H9 (cell line): ENCODE measurements at regions not wholly inside any gene's neighbourhood (a gene's known extent, or its start where the extent isn't known, plus 50 kb on each side); places are given as distances from the start of the nearest gene placed in this dataset.

ENCODE experiments used
- DNase-seq: peaks from one replicate; pipeline ENCODE4 v3.0.0-alpha.2; 2017
- H2AFZ ChIP-seq: one replicate; pipeline ENCODE4 v1.6.1; 2013; ENCODE audit warnings: mild to moderate bottlenecking, low read length, control low read depth, moderate library complexity
- H2AK5ac ChIP-seq: 2 replicates; pipeline ENCODE4 v1.6.1; 2013; ENCODE audit warnings: low read length, control low read depth, mixed read lengths; ENCODE audit not compliant: insufficient read length
- H2BK120ac ChIP-seq: one replicate; pipeline ENCODE4 v1.6.1; 2013; ENCODE audit warnings: low read depth, mild to moderate bottlenecking, low read length, control low read depth, inconsistent platforms; ENCODE audit not compliant: poor library complexity, severe bottlenecking
- H2BK12ac ChIP-seq: 2 replicates; pipeline ENCODE4 v1.6.1; 2013; ENCODE audit warnings: low read length, control low read depth, mixed read lengths, low read depth; ENCODE audit not compliant: insufficient read length
- H2BK15ac ChIP-seq: 2 replicates; pipeline ENCODE4 v1.6.1; 2013; ENCODE audit warnings: low read depth, low read length, control low read depth
- H2BK20ac ChIP-seq: one replicate; pipeline ENCODE4 v1.6.1; 2013; ENCODE audit warnings: low read depth, mild to moderate bottlenecking, low read length, control low read depth, inconsistent platforms; ENCODE audit not compliant: poor library complexity, severe bottlenecking
- H2BK5ac ChIP-seq: 2 replicates; pipeline ENCODE4 v1.6.1; 2013; ENCODE audit warnings: low read length, control low read depth, mixed read lengths; ENCODE audit not compliant: insufficient read length
- H3K14ac ChIP-seq: 2 replicates; pipeline ENCODE4 v1.6.1; 2013; ENCODE audit warnings: low read length, control low read depth; ENCODE audit not compliant: insufficient read depth
- H3K18ac ChIP-seq: 2 replicates; pipeline ENCODE4 v1.6.1; 2013; ENCODE audit warnings: low read depth, mild to moderate bottlenecking, mixed read lengths, low read length, control low read depth; ENCODE audit not compliant: insufficient read length
- H3K23ac ChIP-seq: 2 replicates; pipeline ENCODE4 v1.6.1; 2013; ENCODE audit warnings: low read length, control low read depth, mixed read lengths, low read depth; ENCODE audit not compliant: insufficient read length
- H3K23me2 ChIP-seq: 2 replicates; pipeline ENCODE4 v1.6.1; 2013; ENCODE audit warnings: low read depth, mild to moderate bottlenecking, mixed read lengths, low read length, control low read depth; ENCODE audit not compliant: insufficient read length, poor library complexity, severe bottlenecking
- H3K27ac ChIP-seq: 2 replicates; pipeline ENCODE4 v1.5.1; 2013; ENCODE audit warnings: low read length, control low read depth, mixed read lengths, low read depth; ENCODE audit not compliant: insufficient read length
- H3K27me3 ChIP-seq: 2 replicates; pipeline ENCODE4 v1.6.1; 2013; ENCODE audit warnings: low read length, control low read depth, inconsistent platforms; ENCODE audit not compliant: insufficient read depth
- H3K4ac ChIP-seq: 2 replicates; pipeline ENCODE4 v1.6.1; 2013; ENCODE audit warnings: low read depth, mild to moderate bottlenecking, control low read depth, inconsistent platforms, low read length, moderate library complexity
- H3K4me1 ChIP-seq: 2 replicates; pipeline ENCODE4 v1.6.1; 2013; ENCODE audit warnings: low read length, control low read depth, inconsistent platforms; ENCODE audit not compliant: insufficient read depth
- H3K4me2 ChIP-seq: 2 replicates; pipeline ENCODE4 v1.6.1; 2013; ENCODE audit warnings: low read length, control low read depth, mixed read lengths; ENCODE audit not compliant: insufficient read length, insufficient read depth
- H3K56ac ChIP-seq: 2 replicates; pipeline ENCODE4 v1.6.1; 2013; ENCODE audit warnings: low read depth, mild to moderate bottlenecking, mixed read lengths, low read length, control low read depth; ENCODE audit not compliant: insufficient read length
- H3K79me1 ChIP-seq: 2 replicates; pipeline ENCODE4 v1.6.1; 2013; ENCODE audit warnings: low read depth, mild to moderate bottlenecking, moderate library complexity, low read length, control low read depth, inconsistent platforms; ENCODE audit not compliant: insufficient read depth, poor library complexity, severe bottlenecking
- H3K79me2 ChIP-seq: 2 replicates; pipeline ENCODE4 v1.6.1; 2013; ENCODE audit warnings: low read length, control low read depth, inconsistent platforms; ENCODE audit not compliant: insufficient read depth
- H3K9ac ChIP-seq: 2 replicates; pipeline ENCODE4 v1.6.1; 2013; ENCODE audit warnings: low read length, control low read depth, mixed read lengths; ENCODE audit not compliant: insufficient read length; ENCODE audit errors: extremely low read depth
- H3K9me3 ChIP-seq: one replicate; pipeline ENCODE4 v1.6.1; 2013; ENCODE audit warnings: low read depth, low read length, inconsistent platforms; ENCODE audit not compliant: control insufficient read depth
- H3T11ph ChIP-seq: one replicate; pipeline ENCODE4 v1.6.1; 2013; ENCODE audit warnings: mild to moderate bottlenecking, low read length, control low read depth, inconsistent platforms
- H4K20me1 ChIP-seq: one replicate; pipeline ENCODE4 v1.6.1; 2013; ENCODE audit not compliant: control insufficient read depth, insufficient read length, insufficient read depth
- H4K5ac ChIP-seq: 2 replicates; pipeline ENCODE4 v1.6.1; 2013; ENCODE audit warnings: low read depth, mild to moderate bottlenecking, mixed read lengths, low read length, control low read depth; ENCODE audit not compliant: insufficient read length
- H4K8ac ChIP-seq: replicated peaks from 2 replicates; pipeline ENCODE4 v1.6.1; 2013; ENCODE audit warnings: low read length, control low read depth, mixed read lengths, low read depth; ENCODE audit not compliant: insufficient read length
- H4K91ac ChIP-seq: 2 replicates; pipeline ENCODE4 v1.6.1; 2013; ENCODE audit warnings: low read depth, mild to moderate bottlenecking, moderate library complexity, mixed read lengths, low read length, control low read depth; ENCODE audit not compliant: insufficient read length
- H3K27ac Mint-ChIP-seq, 3 experiments: 2 replicates in 2 of 3; 3 replicates in 1 of 3; pipeline ENCODE4 v1.8.0; 2020 to 2021; ENCODE audit warnings: mixed read lengths in 3 of 3, mild to moderate bottlenecking in 1 of 3, moderate library complexity in 1 of 3
- H3K27me3 Mint-ChIP-seq: 2 replicates; pipeline ENCODE4 v1.8.0; 2021; ENCODE audit warnings: low read depth, mild to moderate bottlenecking, moderate library complexity, mixed read lengths
- H3K36me3 Mint-ChIP-seq, 3 experiments: 2 replicates in 2 of 3; 3 replicates in 1 of 3; pipeline ENCODE4 v1.8.0; 2020 to 2021; ENCODE audit warnings: low read depth in 3 of 3, mixed read lengths in 3 of 3; ENCODE audit not compliant: insufficient read depth in 1 of 3
- H3K4me1 Mint-ChIP-seq, 2 experiments: 2 replicates each; pipeline ENCODE4 v1.8.0; 2020; ENCODE audit warnings: mixed read lengths in 2 of 2
- H3K4me3 Mint-ChIP-seq, 2 experiments: 2 replicates in 1 of 2; 3 replicates in 1 of 2; pipeline ENCODE4 v1.8.0; 2020 to 2021; ENCODE audit warnings: mild to moderate bottlenecking in 2 of 2, mixed read lengths in 2 of 2, moderate library complexity in 1 of 2
- H3K9me3 Mint-ChIP-seq, 2 experiments: 2 replicates in 1 of 2; 3 replicates in 1 of 2; pipeline ENCODE4 v1.8.0; 2020; ENCODE audit warnings: mild to moderate bottlenecking in 2 of 2, mixed read lengths in 2 of 2, moderate library complexity in 1 of 2
- TF ChIP-seq, protein P1 (sequence below): fragments of 200-600 bp; sonication (generic); conservative IDR thresholded peaks from 3 replicates; pipeline ENCODE4 v1.8.0; 2021; ENCODE audit warnings: antibody characterized with exemption, mild to moderate bottlenecking

DNA sequence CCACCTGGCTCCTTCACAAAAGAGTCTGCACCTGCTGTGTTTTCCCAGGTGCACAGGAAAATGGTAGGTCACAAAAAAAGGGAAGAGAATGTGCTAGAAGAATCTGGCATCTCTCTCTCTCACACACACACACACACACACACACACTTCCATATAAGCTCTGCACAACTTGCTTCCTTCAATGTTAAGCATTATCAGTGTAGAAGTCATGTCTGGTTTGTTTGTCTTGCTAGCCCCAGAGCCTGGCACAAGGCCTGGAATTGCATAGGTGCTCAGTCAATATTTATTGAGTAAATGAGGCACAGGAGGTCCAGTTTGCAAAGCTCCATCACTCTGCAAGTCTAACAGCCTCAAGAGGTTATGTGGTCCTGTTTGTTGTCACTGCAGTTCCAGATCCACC lies 867.3 kb upstream of the AUTS2 start:
- no peaks in the 10 kb centered on the region; the same call in 1 of the 2 replicates for H3K27me3 Mint-ChIP-seq
- no peak overlapping the region for H2BK20ac ChIP-seq
- H3T11ph ChIP-seq = no peak overlapping the region
- no peaks in the 10 kb centered on the region for H3K79me2 ChIP-seq
- no peak overlapping the region for H4K91ac ChIP-seq
- no peaks in the 10 kb centered on the region for H3K27me3 ChIP-seq
- DNase-seq = no peak
- H2BK5ac ChIP-seq = no peak overlapping the region
- H3K4me3 Mint-ChIP-seq = no peak overlapping the region
- no peak overlapping the region for H3K18ac ChIP-seq
- no peak overlapping the region for H4K8ac ChIP-seq
- H3K4me1 ChIP-seq = no peaks in the 10 kb centered on the region; the same call in 1 of the 2 replicates
- no peak overlapping the region for H3K4ac ChIP-seq
- H3K23ac ChIP-seq = no peak overlapping the region
- no peak overlapping the region for H3K56ac ChIP-seq
- no peak overlapping the region for H3K27ac ChIP-seq
- no peaks in the 10 kb centered on the region for H3K9me3 ChIP-seq
- H3K36me3 Mint-ChIP-seq = no peaks in the 10 kb centered on the region
- no peaks in the 10 kb centered on the region for H4K20me1 ChIP-seq
- no peak overlapping the region for H4K5ac ChIP-seq
- no peak overlapping the region for H3K9ac ChIP-seq
- TF ChIP-seq, protein P1, sequence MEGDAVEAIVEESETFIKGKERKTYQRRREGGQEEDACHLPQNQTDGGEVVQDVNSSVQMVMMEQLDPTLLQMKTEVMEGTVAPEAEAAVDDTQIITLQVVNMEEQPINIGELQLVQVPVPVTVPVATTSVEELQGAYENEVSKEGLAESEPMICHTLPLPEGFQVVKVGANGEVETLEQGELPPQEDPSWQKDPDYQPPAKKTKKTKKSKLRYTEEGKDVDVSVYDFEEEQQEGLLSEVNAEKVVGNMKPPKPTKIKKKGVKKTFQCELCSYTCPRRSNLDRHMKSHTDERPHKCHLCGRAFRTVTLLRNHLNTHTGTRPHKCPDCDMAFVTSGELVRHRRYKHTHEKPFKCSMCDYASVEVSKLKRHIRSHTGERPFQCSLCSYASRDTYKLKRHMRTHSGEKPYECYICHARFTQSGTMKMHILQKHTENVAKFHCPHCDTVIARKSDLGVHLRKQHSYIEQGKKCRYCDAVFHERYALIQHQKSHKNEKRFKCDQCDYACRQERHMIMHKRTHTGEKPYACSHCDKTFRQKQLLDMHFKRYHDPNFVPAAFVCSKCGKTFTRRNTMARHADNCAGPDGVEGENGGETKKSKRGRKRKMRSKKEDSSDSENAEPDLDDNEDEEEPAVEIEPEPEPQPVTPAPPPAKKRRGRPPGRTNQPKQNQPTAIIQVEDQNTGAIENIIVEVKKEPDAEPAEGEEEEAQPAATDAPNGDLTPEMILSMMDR = no peak
- H2BK15ac ChIP-seq = no peak overlapping the region
- no peaks in the 10 kb centered on the region for H3K79me1 ChIP-seq
- H2AK5ac ChIP-seq = no peak overlapping the region
- no peak overlapping the region for H3K27ac Mint-ChIP-seq
- no peak overlapping the region for H2BK120ac ChIP-seq
- H2AFZ ChIP-seq = no peak overlapping the region
- no peaks in the 10 kb centered on the region for H3K23me2 ChIP-seq
- H3K14ac ChIP-seq = no peak overlapping the region
- H3K9me3 Mint-ChIP-seq = no peaks in the 10 kb centered on the region
- peaks cover 16 to 22% of the 10 kb centered on the region in 2 experiments for H3K4me1 Mint-ChIP-seq
- H3K4me2 ChIP-seq = no peak overlapping the region
- no peak overlapping the region for H2BK12ac ChIP-seq
